SIG-M5 treated with dmso at 0.1 percent for 504 hours (cell line): ENCODE measurements at regions not wholly inside any gene's neighbourhood (a gene's known extent, or its start where the extent isn't known, plus 50 kb on each side); places are given as distances from the start of the nearest gene placed in this dataset.
"Not testable (repeated sequence)": the region's sequence is repeated elsewhere in the genome, so short reads cannot be mapped to it uniquely, and the experiment has no call there.

Experiments used
- DNase-seq: peaks from one replicate; lab custom pipeline; 2025; ENCODE audit not compliant: unreplicated experiment; lab: John Stamatoyannopoulos, UW

GRCh38 chr3:191961022-191961421 is 500.1 kb downstream of the PYDC2 start:
- DNase-seq: no peak

- no peak for DNase-seq
Measured at GRCh38 chr3:191961529-191961928, 500.6 kb downstream of the PYDC2 start.

GRCh38 chr3:191962324-191962723 is 501.4 kb downstream of the PYDC2 start:
- DNase-seq: no peak

- DNase-seq: no peak
Measured at GRCh38 chr3:191963182-191963581, 502.2 kb downstream of the PYDC2 start.

GRCh38 chr3:191966556-191966955 is 505.6 kb downstream of the PYDC2 start:
- DNase-seq: no peak

- DNase-seq: no peak
Measured at GRCh38 chr3:191968299-191968698, 507.3 kb downstream of the PYDC2 start.

- no peak for DNase-seq
Measured at GRCh38 chr3:191972714-191973398, 511.9 kb downstream of the PYDC2 start.

GRCh38 chr3:191973820-191974219 is 512.9 kb downstream of the PYDC2 start:
- DNase-seq: no peak

- no peak for DNase-seq
Measured at GRCh38 chr3:191975936-191976335, 515.0 kb downstream of the PYDC2 start.

- DNase-seq: no peak
Measured at GRCh38 chr3:191980443-191980842, 519.5 kb downstream of the PYDC2 start.

GRCh38 chr3:191982481-191982880 is 521.5 kb downstream of the PYDC2 start:
- no peak for DNase-seq

GRCh38 chr3:191985691-191986090 is 524.7 kb downstream of the PYDC2 start:
- no peak for DNase-seq

GRCh38 chr3:191987831-191988350 is 526.9 kb downstream of the PYDC2 start:
- no peak for DNase-seq

- DNase-seq: not testable (repeated sequence)
Measured at GRCh38 chr3:191993952-191994351, 533.0 kb downstream of the PYDC2 start.

GRCh38 chr3:191997093-191997492 is 536.1 kb downstream of the PYDC2 start:
- no peak for DNase-seq

GRCh38 chr3:191997579-191998268 is 536.8 kb downstream of the PYDC2 start:
- no peak for DNase-seq

- DNase-seq: no peak
Measured at GRCh38 chr3:192001218-192001617, 540.3 kb downstream of the PYDC2 start.

- DNase-seq: no peak
Measured at GRCh38 chr3:192005989-192006388, 545.0 kb downstream of the PYDC2 start.

GRCh38 chr3:192009903-192010302 is 548.9 kb downstream of the PYDC2 start:
- DNase-seq: no peak

GRCh38 chr3:192010490-192010889 is 549.5 kb downstream of the PYDC2 start:
- DNase-seq: no peak

- DNase-seq: no peak
Measured at GRCh38 chr3:192011137-192011536, 550.2 kb downstream of the PYDC2 start.

GRCh38 chr3:192013110-192013509 is 552.1 kb downstream of the PYDC2 start:
- DNase-seq: no peak
